ENCODE measurements at regions not wholly inside any gene's neighbourhood (a gene's known extent, or its start where the extent isn't known, plus 50 kb on each side); places are given as distances from the start of the nearest gene placed in this dataset.

GRCh38 chr16:9270424-9270823 lies 179.0 kb downstream of the HAPSTR1 start:
- Histone ChIP-seq H3K9me3 (replicated peaks; ENCODE audit: control insufficient read depth, insufficient read depth, low read depth, low read length) (no peaks in the 10 kb centered on the region), H3K9ac (ENCODE audit: insufficient read depth in 1 of 2, low read depth in 2 of 2, low read length in 2 of 2) (no peak overlapping the region), H4K20me1 (replicated peaks; ENCODE audit: control insufficient read depth, insufficient read depth, low read length) (no peaks in the 10 kb centered on the region; the same call in 1 of the 2 replicates), H3K79me2 (ENCODE audit: control insufficient read depth, insufficient read depth, low read length) (no peaks in the 10 kb centered on the region), H3K27me3 (ENCODE audit: control insufficient read depth in 2 of 2, insufficient read depth in 2 of 2, low read length in 2 of 2) (peaks cover 4 to 12% of the 10 kb centered on the region in 2 experiments; a peak in 3 of 5 replicates), H3K4me2 (ENCODE audit: insufficient read depth, low read length) (no peak overlapping the region), H3K36me3 (ENCODE audit: control insufficient read depth, insufficient read depth, low read length) (no peaks in the 10 kb centered on the region), H3K9me1 (ENCODE audit: control insufficient read depth, insufficient read depth, low read length) (no peaks in the 10 kb centered on the region), H3K4me1 (replicated peaks in 1 of 2; ENCODE audit: control insufficient read depth in 2 of 2, insufficient read depth in 2 of 2, low read length in 2 of 2) (no peaks in the 10 kb centered on the region), H3K4me3 (no peak overlapping the region), H2AFZ (ENCODE audit: low read depth, low read length) (no peak overlapping the region), H3K27ac (ENCODE audit: extremely low read depth, low read depth, low read length) (no peak overlapping the region)
- WGBS (ENCODE audit: insufficient coverage, low coverage, missing lambda C conversion rate), result 0% methylated on average over 2 of the region's 2 CpGs
- no TSS peak for BruUV-seq (replicated peaks)
- DNase-seq (ENCODE audit: extremely low read depth in 1 of 4, low spot score in 3 of 4) (no peak), FAIRE-seq (no peak), ATAC-seq (no peak)
- intact Hi-C loops (cut with micrococcal nuclease), result no loop called here
- TF ChIP-seq TCF3 (CRISPR knock-in tag; IDR thresholded peaks at IDR 0.05) (no peak), MCM7 (IDR thresholded peaks at IDR 0.05) (no peak), ZNF717 (CRISPR knock-in tag; IDR thresholded peaks at IDR 0.05) (no peak), CTCF (IDR thresholded peaks at IDR 0.05 in 2 of 3, conservative IDR thresholded peaks at IDR 0.05 in 1 of 3; ENCODE audit: insufficient read depth in 2 of 3, low read depth in 1 of 3, low read length in 3 of 3) (0 out of 6 replicates have a peak, but pooled peaks of 1 of the 3 experiments have one; percentile 5), CTCFL (IDR thresholded peaks at IDR 0.05; ENCODE audit: borderline replicate concordance, insufficient read depth, low read depth, low read length, poor library complexity, severe bottlenecking) (no peak), ZNF354B (CRISPR knock-in tag; IDR thresholded peaks at IDR 0.05) (no peak)
- POLR2A ChIA-PET, result interaction anchor here (0.7 kb wide), 1 partner anchor 612 kb away, joined by 3 read pairs; no protein-coding TSS in a partner anchor
- in situ Hi-C loops (cut with MboI), result no loop called here
- CTCF ChIA-PET (ENCODE audit: low intra/inter-chr PET ratio), result no interaction called here
